PFSK-1 (cell line): ENCODE measurements at regions not wholly inside any gene's neighbourhood (a gene's known extent, or its start where the extent isn't known, plus 50 kb on each side); places are given as distances from the start of the nearest gene placed in this dataset.

ENCODE experiments used
- FOXP2 ChIP-seq: optimal IDR thresholded peaks from 2 replicates; pipeline ENCODE3; 2011; ENCODE audit warnings: borderline replicate concordance, control low read depth, inconsistent platforms; ENCODE audit not compliant: insufficient read depth; ENCODE audit errors: extremely low read length, extremely low read depth
- POLR2AphosphoS5 ChIP-seq: IDR thresholded peaks from 2 replicates; pipeline ENCODE4 v1.6.1; 2012; ENCODE audit warnings: low read depth, mild to moderate bottlenecking, control low read depth, low read length, moderate library complexity

- no peak for TF ChIP-seq POLR2AphosphoS5
- no peak for TF ChIP-seq FOXP2
Observed at GRCh38 chr21:27953340-27954045, 986.6 kb upstream of the ADAMTS5 start.
